Keratinocyte (primary cell): ENCODE measurements at regions not wholly inside any gene's neighbourhood (a gene's known extent, or its start where the extent isn't known, plus 50 kb on each side); places are given as distances from the start of the nearest gene placed in this dataset.

ENCODE experiments used
- DNase-seq: peaks from one replicate; pipeline ENCODE4 v3.0.0-alpha.2; 2011; ENCODE audit warnings: low read depth, missing footprints, low spot score
- FAIRE-seq: peaks from 2 replicates; lab custom pipeline; 2011; peaks lifted over from hg19 to GRCh38; lab: Jason Lieb, UNC
- H2AFZ ChIP-seq: 2 replicates; pipeline ENCODE4 v1.6.0; 2012; ENCODE audit warnings: low read length, control low read depth, inconsistent platforms; ENCODE audit not compliant: control insufficient read depth
- H3K27ac ChIP-seq: 2 replicates; pipeline ENCODE4 v1.5.1; 2011; ENCODE audit warnings: low read length; ENCODE audit not compliant: control insufficient read depth, insufficient read depth
- H3K27me3 ChIP-seq: 3 replicates; pipeline ENCODE4 v1.6.0; 2011; ENCODE audit warnings: low read length; ENCODE audit not compliant: control insufficient read depth, insufficient read depth; ENCODE audit errors: extremely low read depth
- H3K36me3 ChIP-seq, 2 experiments: 2 replicates in 1 of 2; 3 replicates in 1 of 2; pipeline ENCODE4 v1.5.1; 2011; ENCODE audit warnings: low read length in 2 of 2, mild to moderate bottlenecking in 1 of 2; ENCODE audit not compliant: control insufficient read depth in 2 of 2, insufficient read depth in 2 of 2; ENCODE audit errors: extremely low read depth in 1 of 2
- H3K4me1 ChIP-seq: 3 replicates; pipeline ENCODE4 v1.5.1; 2011; ENCODE audit warnings: low read length; ENCODE audit not compliant: control insufficient read depth, insufficient read depth; ENCODE audit errors: extremely low read depth
- H3K4me2 ChIP-seq: 3 replicates; pipeline ENCODE4 v1.6.0; 2011; ENCODE audit warnings: low read depth, low read length; ENCODE audit not compliant: control insufficient read depth, insufficient read depth; ENCODE audit errors: extremely low read depth
- H3K4me3 ChIP-seq, 3 experiments: fragments of 200-600 bp in 1 of 3; sonication (generic) in 1 of 3; 2 replicates in 2 of 3; 3 replicates in 1 of 3; pipeline ENCODE4 v1.5.1; 2011 to 2016; ENCODE audit warnings: low read length in 3 of 3, mild to moderate bottlenecking in 3 of 3, control low read depth in 2 of 3, inconsistent platforms in 1 of 3, low read depth in 1 of 3, mixed read lengths in 1 of 3, mixed run types in 1 of 3, moderate library complexity in 1 of 3; ENCODE audit not compliant: control insufficient read depth in 2 of 3, insufficient read depth in 2 of 3; ENCODE audit errors: extremely low read depth in 1 of 3
- H3K79me2 ChIP-seq: 2 replicates; pipeline ENCODE4 v1.6.0; 2012; ENCODE audit warnings: low read length; ENCODE audit not compliant: control insufficient read depth, insufficient read depth
- H3K9ac ChIP-seq: 3 replicates; pipeline ENCODE4 v1.6.0; 2011; ENCODE audit warnings: low read length; ENCODE audit not compliant: control insufficient read depth, insufficient read depth; ENCODE audit errors: extremely low read depth
- H3K9me1 ChIP-seq: 3 replicates; pipeline ENCODE4 v1.6.0; 2011; ENCODE audit warnings: low read length; ENCODE audit not compliant: control insufficient read depth, insufficient read depth; ENCODE audit errors: extremely low read depth
- H3K9me3 ChIP-seq: 2 replicates; pipeline ENCODE4 v1.5.1; 2012; ENCODE audit warnings: low read depth, low read length; ENCODE audit not compliant: control insufficient read depth
- H4K20me1 ChIP-seq: 3 replicates; pipeline ENCODE4 v1.6.0; 2011; ENCODE audit warnings: low read length; ENCODE audit not compliant: control insufficient read depth, insufficient read depth; ENCODE audit errors: extremely low read depth
- CTCF ChIP-seq, 3 experiments: IDR thresholded peaks in 1 of 3; conservative IDR thresholded peaks in 1 of 3; optimal IDR thresholded peaks in 1 of 3; 2 replicates in 2 of 3; 3 replicates in 1 of 3; pipeline versions ENCODE3 to v1.5.1; 2011; ENCODE audit warnings: low read length in 3 of 3, mild to moderate bottlenecking in 3 of 3, moderate library complexity in 2 of 3, control low read depth in 1 of 3, inconsistent platforms in 1 of 3; ENCODE audit not compliant: insufficient read depth in 2 of 3; ENCODE audit errors: extremely low read depth in 1 of 3
- EZH2 ChIP-seq: IDR thresholded peaks from one replicate; pipeline ENCODE4 v1.6.1; 2012; ENCODE audit warnings: inconsistent platforms, mild to moderate bottlenecking, low read length, moderate library complexity
- dilution Hi-C: fragments of 300-500 bp; cut with MboI; formaldehyde crosslinking; loops from one replicate; pipeline ENCODE4 v1.7.0; 2020; ENCODE audit warnings: low sequenced_read_pairs; ENCODE audit not compliant: extremely low pct_ligation_motif_present

DNA sequence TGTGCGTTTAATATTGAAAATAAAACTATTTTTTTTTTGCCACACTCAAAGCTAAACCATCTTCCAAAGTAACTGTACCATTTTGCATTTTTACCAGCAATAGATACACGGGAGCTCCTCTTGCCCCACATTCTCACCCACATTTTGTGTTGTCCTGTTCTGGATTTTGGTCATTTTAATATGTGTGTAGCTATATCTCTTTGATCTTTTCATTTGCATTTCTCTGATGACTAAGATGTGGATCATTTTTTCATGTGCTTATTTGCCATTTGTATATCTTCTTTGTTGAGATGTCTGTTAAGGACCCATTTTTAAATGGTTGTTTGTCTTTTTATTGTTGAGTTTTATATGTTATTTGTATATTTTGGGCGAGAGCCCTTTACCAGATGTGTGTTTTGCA, 1543.5 kb downstream of the GRIK2 start:
- Histone ChIP-seq H3K36me3 (no peaks in the 10 kb centered on the region), H3K27me3 (no peaks in the 10 kb centered on the region), H3K4me3 (no peak overlapping the region), H3K79me2 (no peaks in the 10 kb centered on the region), H3K9ac (no peak overlapping the region), H4K20me1 (no peaks in the 10 kb centered on the region), H3K9me1 (no peaks in the 10 kb centered on the region), H2AFZ (no peak overlapping the region), H3K9me3 (no peaks in the 10 kb centered on the region), H3K4me1 (no peaks in the 10 kb centered on the region), H3K27ac (no peak overlapping the region), H3K4me2 (no peak overlapping the region)
- FAIRE-seq (no peak), DNase-seq (no peak)
- TF ChIP-seq CTCF (optimal IDR thresholded peaks at IDR 0.05 in 1 of 3, IDR thresholded peaks at IDR 0.05 in 1 of 3, conservative IDR thresholded peaks at IDR 0.05 in 1 of 3; ENCODE audit: extremely low read depth in 1 of 3, insufficient read depth in 2 of 3, low read length in 3 of 3) = no peak
- no peak for TF ChIP-seq EZH2
- dilution Hi-C loops = no loop called here

DNA sequence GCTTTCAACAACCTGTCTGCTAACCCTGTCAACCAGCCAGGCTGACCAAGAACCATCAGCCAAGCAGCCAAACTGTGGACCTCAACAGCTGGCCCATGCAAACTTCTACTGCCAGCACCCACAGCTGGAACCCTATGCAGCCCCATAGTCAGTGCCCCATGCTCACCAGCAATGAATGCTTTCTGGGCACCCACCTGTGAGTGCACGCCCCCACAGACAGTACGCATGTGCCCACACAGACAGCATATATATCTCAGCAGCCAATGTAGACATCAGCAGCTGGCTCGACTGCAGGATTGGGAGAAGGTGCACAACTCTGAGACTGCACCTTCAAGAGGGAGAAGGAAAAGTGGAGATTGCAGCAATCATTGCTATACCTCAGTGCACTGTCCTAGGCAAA, 1534.6 kb downstream of the GRIK2 start:
- Histone ChIP-seq H4K20me1 (no peaks in the 10 kb centered on the region), H3K4me1 (no peaks in the 10 kb centered on the region), H3K9ac (no peak overlapping the region), H3K4me2 (no peak overlapping the region), H3K9me3 (no peaks in the 10 kb centered on the region), H3K4me3 (no peak overlapping the region), H3K79me2 (no peaks in the 10 kb centered on the region), H3K27ac (no peak overlapping the region), H3K9me1 (no peaks in the 10 kb centered on the region), H3K27me3 (no peaks in the 10 kb centered on the region), H3K36me3 (no peaks in the 10 kb centered on the region), H2AFZ (no peak overlapping the region)
- FAIRE-seq (no peak), DNase-seq (no peak)
- TF ChIP-seq EZH2 (no peak), CTCF (optimal IDR thresholded peaks at IDR 0.05 in 1 of 3, IDR thresholded peaks at IDR 0.05 in 1 of 3, conservative IDR thresholded peaks at IDR 0.05 in 1 of 3; ENCODE audit: extremely low read depth in 1 of 3, insufficient read depth in 2 of 3, low read length in 3 of 3) (no peak)
- dilution Hi-C loops = no loop called here
